Epithelial cell of proximal tubule (primary cell): ENCODE measurements at regions not wholly inside any gene's neighbourhood (a gene's known extent, or its start where the extent isn't known, plus 50 kb on each side); places are given as distances from the start of the nearest gene placed in this dataset.
A peak's percentile ranks its signal among the peaks of the same experiment; 100 is the strongest.

Source experiments
- DNase-seq: peaks from one replicate; pipeline ENCODE4 v3.0.0-alpha.2; 2011; ENCODE audit warnings: low read depth
- H3K4me3 ChIP-seq: 2 replicates; pipeline ENCODE4 v1.5.1; 2011; ENCODE audit warnings: low read depth, mild to moderate bottlenecking, low read length
- CTCF ChIP-seq: conservative IDR thresholded peaks from 2 replicates; pipeline ENCODE4 v1.5.1; 2012; ENCODE audit warnings: low read depth, mild to moderate bottlenecking, low read length

GRCh38 chr11:71086687-71087258 is 165.6 kb downstream of the SHANK2 start:
- DNase-seq: no peak
- peak; percentile 63 for TF ChIP-seq CTCF
- H3K4me3 ChIP-seq: no peak overlapping the region

- H3K4me3 ChIP-seq: no peak overlapping the region
- DNase-seq: no peak
- no peak for TF ChIP-seq CTCF
Measured at GRCh38 chr11:71084306-71085012, 167.9 kb downstream of the SHANK2 start.

- no peak for DNase-seq
- TF ChIP-seq CTCF: no peak
- H3K4me3 ChIP-seq: no peak overlapping the region
Measured at GRCh38 chr11:71083105-71083504, 169.3 kb downstream of the SHANK2 start.

- no peak overlapping the region for H3K4me3 ChIP-seq
- no peak for DNase-seq
- TF ChIP-seq CTCF: no peak
Measured at GRCh38 chr11:71082454-71082853, 169.9 kb downstream of the SHANK2 start.

- no peak overlapping the region for H3K4me3 ChIP-seq
- no peak for TF ChIP-seq CTCF
- no peak for DNase-seq
Measured at GRCh38 chr11:71081704-71082230, 170.6 kb downstream of the SHANK2 start.

GRCh38 chr11:71080239-71081097 is 171.9 kb downstream of the SHANK2 start:
- peak; percentile 81 for TF ChIP-seq CTCF
- no peak overlapping the region for H3K4me3 ChIP-seq
- peak; percentile 13 for DNase-seq
